NCI-H2227 (cell line): ENCODE measurements at regions not wholly inside any gene's neighbourhood (a gene's known extent, or its start where the extent isn't known, plus 50 kb on each side); places are given as distances from the start of the nearest gene placed in this dataset.

Source experiments
- DNase-seq: peaks from one replicate; lab custom pipeline; 2025; ENCODE audit not compliant: unreplicated experiment; lab: John Stamatoyannopoulos, UW

GRCh38 chr5:87101321-87101720 is 166.4 kb upstream of the RASA1 start:
- no peak for DNase-seq

DNA sequence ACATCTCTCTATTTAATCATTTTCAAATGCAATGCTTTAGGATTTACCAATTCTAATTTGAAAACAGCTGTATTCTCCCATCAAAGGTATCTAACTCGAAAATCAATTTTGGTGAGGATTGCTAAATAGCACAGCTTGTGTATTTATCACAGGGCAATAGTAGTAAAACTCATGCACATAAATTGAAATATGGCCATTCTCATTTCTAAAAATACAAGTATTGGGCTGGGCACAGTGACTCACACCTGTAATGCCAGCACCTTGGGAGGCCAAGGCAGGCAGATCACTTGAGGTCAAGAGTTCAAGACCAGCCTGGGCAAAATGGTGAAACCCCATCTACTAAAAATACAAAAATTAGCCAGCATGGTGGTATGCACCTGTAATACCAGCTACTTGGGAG is 164.8 kb upstream of the RASA1 start:
- no peak for DNase-seq

GRCh38 chr5:87103616-87104287 is 163.9 kb upstream of the RASA1 start:
- no peak for DNase-seq

- no peak for DNase-seq
Measured at GRCh38 chr5:87105577-87105976, 162.1 kb upstream of the RASA1 start.

DNA sequence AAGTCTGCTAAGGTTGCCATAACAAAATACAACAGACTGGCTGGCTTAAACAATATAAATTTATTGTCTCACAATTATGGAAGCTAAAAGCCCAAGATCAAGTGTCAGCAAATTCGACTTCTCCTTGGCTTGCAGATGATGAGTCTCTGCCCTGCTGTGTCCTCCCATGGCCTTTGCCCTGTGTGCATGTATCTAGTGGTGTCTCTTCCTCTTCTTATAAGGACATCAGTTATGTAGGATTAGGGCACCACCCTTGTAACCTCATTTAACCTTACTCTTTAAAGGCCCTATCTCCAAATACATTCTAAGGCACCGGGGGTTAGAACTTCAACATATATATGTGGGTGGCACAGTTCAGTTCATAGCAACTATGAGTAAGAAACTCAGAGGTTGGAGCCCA is 157.9 kb upstream of the RASA1 start:
- no peak for DNase-seq

DNA sequence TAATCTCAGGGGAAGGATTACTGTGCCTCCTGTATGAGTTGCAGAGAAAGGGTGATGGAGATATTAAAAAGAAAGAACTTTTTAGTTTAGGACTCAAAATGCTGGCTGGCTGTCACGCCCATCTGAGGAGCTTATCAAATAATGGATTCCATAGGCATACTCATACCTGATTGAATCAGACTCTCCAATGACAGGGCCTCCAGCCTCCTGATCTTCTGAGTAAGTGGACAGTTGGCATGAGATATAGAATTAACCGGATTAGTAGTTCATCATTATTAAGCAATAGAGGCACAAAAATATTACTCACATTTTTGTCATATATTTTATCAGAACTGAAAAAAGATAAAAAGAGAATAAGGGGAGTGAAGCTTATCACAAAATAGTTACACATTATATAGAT is 157.0 kb upstream of the RASA1 start:
- DNase-seq: no peak

- DNase-seq: no peak
Measured at GRCh38 chr5:87113861-87114260, 153.8 kb upstream of the RASA1 start.

DNA sequence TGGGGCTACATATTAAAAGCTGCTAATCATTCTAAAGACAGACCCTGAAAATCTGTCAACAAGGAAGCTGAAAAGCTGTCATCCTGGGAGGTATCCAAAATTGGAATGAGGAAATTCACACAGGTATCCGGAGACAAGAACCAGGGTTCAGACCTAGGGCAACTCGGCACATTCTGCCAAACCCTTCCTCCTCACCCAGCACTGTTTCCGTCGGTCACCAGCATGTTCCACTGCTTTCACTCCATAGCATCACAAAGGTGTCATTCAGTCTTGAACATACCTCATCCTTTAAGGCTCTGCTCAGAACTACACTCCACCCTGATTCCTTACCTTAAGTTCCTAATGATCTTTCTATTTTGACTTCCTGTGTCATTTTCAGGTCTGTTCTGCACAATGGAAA is 153.1 kb upstream of the RASA1 start:
- no peak for DNase-seq

GRCh38 chr5:87115839-87116364 is 151.8 kb upstream of the RASA1 start:
- no peak for DNase-seq

GRCh38 chr5:87116825-87117512 is 150.7 kb upstream of the RASA1 start:
- DNase-seq: no peak

GRCh38 chr5:87119588-87119987 is 148.1 kb upstream of the RASA1 start:
- no peak for DNase-seq

- DNase-seq: no peak
Measured at GRCh38 chr5:87120518-87121303, 147.0 kb upstream of the RASA1 start.

DNA sequence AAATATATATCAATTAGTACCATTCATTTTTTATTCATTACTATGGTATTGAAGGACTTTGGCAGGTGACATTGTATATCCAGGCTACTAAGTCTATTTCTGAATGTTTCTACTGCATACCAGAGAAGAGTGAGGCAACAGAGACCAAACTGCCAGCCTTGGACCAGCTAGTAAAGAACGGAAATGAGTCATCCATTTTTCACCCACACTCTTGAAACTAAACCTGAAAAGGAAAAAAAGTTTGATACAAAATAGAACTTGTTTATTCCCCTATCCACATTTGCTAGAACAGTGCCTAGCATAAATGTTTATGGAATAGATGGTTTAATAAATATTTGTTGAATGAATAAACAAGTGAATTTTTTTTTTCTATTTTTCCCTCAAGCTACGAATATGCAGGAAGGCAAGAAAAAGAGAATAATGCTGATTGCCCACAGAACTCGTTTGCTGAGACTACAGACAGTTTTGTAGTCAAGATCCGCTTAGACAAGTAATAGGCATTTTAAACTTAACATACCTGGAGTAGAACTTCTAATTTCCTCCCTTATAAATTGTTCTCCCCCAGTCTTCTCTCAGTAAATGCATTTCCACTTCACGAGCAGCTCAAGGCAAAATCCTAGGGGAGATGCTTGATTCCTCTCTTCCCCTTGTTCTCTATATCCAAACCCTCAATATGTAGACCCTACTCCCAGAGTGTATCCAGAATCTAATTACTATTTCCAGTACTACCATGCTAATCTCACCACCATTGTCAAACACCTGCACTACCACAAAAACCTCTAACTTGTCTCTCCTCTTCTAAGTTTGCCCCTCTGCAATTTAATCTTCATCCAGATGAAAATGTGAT is 146.2 kb upstream of the RASA1 start:
- no peak for DNase-seq

- no peak for DNase-seq
Measured at GRCh38 chr5:87122151-87122977, 145.3 kb upstream of the RASA1 start.

GRCh38 chr5:87125766-87126165 is 141.9 kb upstream of the RASA1 start:
- DNase-seq: no peak

GRCh38 chr5:87126869-87127268 is 140.8 kb upstream of the RASA1 start:
- DNase-seq: no peak

GRCh38 chr5:87127426-87127825 is 140.3 kb upstream of the RASA1 start:
- no peak for DNase-seq

- DNase-seq: no peak
Measured at GRCh38 chr5:87127956-87128687, 139.6 kb upstream of the RASA1 start.

DNA sequence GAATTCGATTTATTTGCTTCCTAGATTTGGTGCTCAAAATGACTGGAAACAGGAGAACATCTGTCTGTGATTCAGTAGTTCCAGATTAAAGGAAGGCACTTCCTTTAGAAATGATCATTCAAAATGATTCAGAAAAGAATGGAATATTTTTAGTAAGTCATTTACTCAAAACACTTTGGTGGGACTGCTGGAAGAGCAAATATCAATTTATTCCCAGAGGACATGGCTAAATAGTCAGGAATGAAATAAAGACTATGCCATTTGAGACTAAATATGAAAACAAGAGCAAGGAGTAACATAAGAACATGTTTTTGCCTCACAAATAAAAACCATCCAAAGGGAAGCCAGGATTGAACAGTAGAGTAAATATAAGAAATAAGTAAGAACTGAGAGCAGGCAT is 138.6 kb upstream of the RASA1 start:
- DNase-seq: no peak
